GM12878 (cell line): ENCODE measurements at regions not wholly inside any gene's neighbourhood (a gene's known extent, or its start where the extent isn't known, plus 50 kb on each side); places are given as distances from the start of the nearest gene placed in this dataset.

Experiments used
- ASH2L ChIP-seq: fragments of 300-600, 200-600 bp; sonication (generic); IDR thresholded peaks from 2 replicates; pipeline ENCODE4 v1.6.1; 2017; ENCODE audit warnings: low read depth, mild to moderate bottlenecking, borderline replicate concordance
- CHD1 ChIP-seq: IDR thresholded peaks from 2 replicates; pipeline ENCODE4 v1.6.1; 2012; ENCODE audit warnings: low read depth, low read length, improper control_type of control experiment
- CHD2 ChIP-seq: IDR thresholded peaks from 2 replicates; pipeline ENCODE4 v1.6.1; 2011; ENCODE audit warnings: low read depth, low read length, improper control_type of control experiment, borderline replicate concordance
- CHD4 ChIP-seq: fragments of 200-600 bp; sonication (generic); IDR thresholded peaks from 2 replicates; pipeline ENCODE4 v1.6.1; 2016; ENCODE audit warnings: mild to moderate bottlenecking
- CTCF ChIP-seq, 3 experiments: IDR thresholded peaks in 2 of 3; conservative IDR thresholded peaks in 1 of 3; 2 replicates each; pipeline ENCODE4 v1.5.1; 2011; ENCODE audit warnings: low read depth in 3 of 3, low read length in 3 of 3, mild to moderate bottlenecking in 3 of 3, control low read depth in 2 of 3, moderate library complexity in 2 of 3, inconsistent platforms in 1 of 3, mixed read lengths in 1 of 3; ENCODE audit not compliant: control insufficient read depth in 2 of 3, insufficient read depth in 1 of 3; ENCODE audit errors: extremely low read depth in 1 of 3
- EP300 ChIP-seq, 2 experiments: fragments of 150-350 bp in 1 of 2; IDR thresholded peaks; 2 replicates each; pipeline ENCODE4 v1.6.1; 2011 to 2012; ENCODE audit warnings: low read depth in 2 of 2, low read length in 2 of 2, borderline replicate concordance in 1 of 2, improper control_type of control experiment in 1 of 2, inconsistent platforms in 1 of 2; ENCODE audit not compliant: control insufficient read depth in 1 of 2
- MYC ChIP-seq: IDR thresholded peaks from 2 replicates; pipeline ENCODE4 v1.6.1; 2011; ENCODE audit warnings: mild to moderate bottlenecking, low read length, moderate library complexity, inconsistent platforms; ENCODE audit not compliant: insufficient read depth, insufficient replicate concordance, insufficient read length, severe bottlenecking
- NRF1 ChIP-seq: conservative IDR thresholded peaks from 2 replicates; pipeline ENCODE4 v1.6.1; 2011; ENCODE audit warnings: mild to moderate bottlenecking, low read depth, low read length, improper control_type of control experiment
- POLR2A ChIP-seq: IDR thresholded peaks from 2 replicates; pipeline ENCODE4 v1.6.1; 2011; ENCODE audit warnings: low read depth, mild to moderate bottlenecking, low read length
- RAD21 ChIP-seq: IDR thresholded peaks from 2 replicates; pipeline ENCODE4 v1.6.1; 2011; ENCODE audit warnings: mild to moderate bottlenecking, low read depth, low read length, moderate library complexity; ENCODE audit not compliant: insufficient read depth
- SKIL ChIP-seq: fragments of 450-650 bp; IDR thresholded peaks from 2 replicates; pipeline ENCODE4 v1.6.1; 2017; ENCODE audit warnings: mild to moderate bottlenecking, low read depth, inconsistent platforms; ENCODE audit not compliant: poor library complexity, severe bottlenecking
- TBL1XR1 ChIP-seq: IDR thresholded peaks from 2 replicates; pipeline ENCODE4 v1.6.1; 2012; ENCODE audit warnings: low read depth, low read length, improper control_type of control experiment

- TF ChIP-seq CTCF (IDR thresholded peaks at IDR 0.05 in 2 of 3, conservative IDR thresholded peaks at IDR 0.05 in 1 of 3; ENCODE audit: control insufficient read depth in 2 of 3, extremely low read depth in 1 of 3, insufficient read depth in 1 of 3, low read depth in 3 of 3, low read length in 3 of 3) (no peak), CHD1 (no peak), MYC (no peak), CHD2 (no peak), SKIL (no peak), EP300 (IDR thresholded peaks at IDR 0.05; ENCODE audit: borderline replicate concordance in 1 of 2, control insufficient read depth in 1 of 2, low read depth in 2 of 2, low read length in 2 of 2) (no peak), CHD4 (no peak), POLR2A (no peak), ASH2L (no peak), RAD21 (no peak), NRF1 (no peak), TBL1XR1 (no peak)
Measured at GRCh38 chr16:79534143-79534542, 66.4 kb downstream of the MAF start.
